ENCODE measurements at regions not wholly inside any gene's neighbourhood (a gene's known extent, or its start where the extent isn't known, plus 50 kb on each side); places are given as distances from the start of the nearest gene placed in this dataset.

DNA sequence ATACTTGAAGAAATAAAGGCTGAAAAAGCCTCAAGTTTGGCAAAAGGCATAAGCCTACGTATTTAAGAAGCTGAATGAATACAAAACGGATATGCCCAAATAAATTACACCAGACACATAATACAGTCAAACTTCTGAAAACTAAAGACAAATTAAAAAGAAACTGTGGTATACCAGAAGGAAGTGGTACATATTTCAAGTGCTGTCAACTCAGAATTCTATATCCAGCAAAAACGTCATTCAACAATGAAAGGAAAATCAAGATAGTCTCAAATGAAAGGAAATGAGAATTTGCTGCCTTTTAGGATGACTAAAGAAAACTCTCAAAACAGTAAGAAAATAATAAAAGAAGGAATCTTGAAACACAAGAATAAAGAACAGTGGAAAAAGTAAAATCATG is 69.5 kb downstream of the POLR1D start:
- no peak for TF ChIP-seq CHCHD3 (CRISPR knock-in tag; IDR thresholded peaks at IDR 0.05)
- no peak for TF ChIP-seq ZNF274 (IDR thresholded peaks at IDR 0.05; ENCODE audit: borderline replicate concordance, low read depth, low read length)
- no peak for TF ChIP-seq HMG20A (CRISPR knock-in tag; conservative IDR thresholded peaks at IDR 0.05)
